Nucleus accumbens (tissue), 56 donors: ENCODE measurements at regions not wholly inside any gene's neighbourhood (a gene's known extent, or its start where the extent isn't known, plus 50 kb on each side); places are given as distances from the start of the nearest gene placed in this dataset.

Experiments used
- DNase-seq, 56 donors: peaks; one replicate each; lab custom pipeline; 2025; lab: John Stamatoyannopoulos, UW

DNA sequence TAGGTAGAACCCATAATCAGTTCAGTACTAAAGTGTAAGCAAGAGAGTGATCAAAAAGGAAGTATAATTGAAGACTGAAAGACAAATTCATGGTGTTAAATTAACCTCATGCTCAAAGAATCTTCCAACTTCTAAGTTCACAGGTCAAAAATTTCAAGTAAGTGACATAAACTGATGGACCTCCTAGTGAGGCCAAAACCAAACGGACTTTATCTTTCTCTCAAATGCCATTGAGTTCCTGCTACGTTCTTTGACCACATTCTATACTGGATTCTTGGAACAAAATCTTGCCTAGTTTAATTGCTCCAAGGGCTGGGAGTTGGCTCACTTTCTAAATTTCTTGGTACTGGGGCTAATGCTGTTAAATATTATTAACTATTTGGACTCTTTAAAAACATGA lies 794.9 kb downstream of the TLE4 start:
- no peak for DNase-seq

DNA sequence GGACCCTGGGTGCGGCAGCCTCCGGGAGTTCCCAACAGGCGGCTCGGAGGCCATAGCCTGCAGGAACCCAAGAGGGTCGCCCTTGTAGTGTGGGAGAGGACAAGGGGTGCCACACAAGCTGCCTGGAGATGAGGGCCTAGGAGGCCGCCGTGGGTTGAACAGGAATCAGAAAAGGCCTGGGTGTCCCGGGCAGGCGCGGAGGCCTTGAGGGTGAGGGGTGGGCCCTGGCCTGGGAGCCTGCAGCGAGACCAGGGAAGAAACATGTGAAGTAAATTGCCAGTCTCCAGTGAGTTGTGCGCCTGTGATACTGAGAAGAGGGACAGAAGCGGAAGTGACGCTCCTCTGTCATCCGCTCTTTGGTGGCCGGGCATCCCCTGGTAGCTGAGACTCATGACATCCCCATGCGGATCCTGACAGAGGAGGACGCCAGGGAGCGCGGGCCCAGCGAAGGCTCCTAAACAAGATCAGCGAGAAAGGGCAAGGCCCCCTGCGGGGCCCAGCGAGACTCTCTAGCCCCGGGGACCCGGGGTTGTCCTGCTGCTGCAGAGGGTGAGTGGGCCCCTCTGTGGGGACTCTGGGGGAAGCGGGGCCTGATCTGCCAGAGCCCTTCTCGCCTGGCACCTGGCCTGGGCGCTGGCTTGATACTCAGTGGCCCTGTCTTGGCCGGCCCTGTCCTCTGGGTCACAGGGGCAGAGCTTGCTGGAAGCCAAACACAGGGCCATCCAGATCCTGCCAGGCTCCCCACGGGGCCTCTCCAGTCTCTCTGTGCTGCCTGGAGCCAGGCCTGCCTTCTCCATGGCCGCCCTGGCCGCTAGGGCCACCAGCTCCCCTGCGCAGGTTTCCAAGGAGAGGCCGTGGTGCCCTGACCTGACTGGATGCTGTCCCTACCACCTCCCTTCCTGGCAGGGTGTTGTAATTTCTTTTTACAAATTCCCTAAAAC lies 788.4 kb downstream of the TLE4 start:
- no peak for DNase-seq

DNA sequence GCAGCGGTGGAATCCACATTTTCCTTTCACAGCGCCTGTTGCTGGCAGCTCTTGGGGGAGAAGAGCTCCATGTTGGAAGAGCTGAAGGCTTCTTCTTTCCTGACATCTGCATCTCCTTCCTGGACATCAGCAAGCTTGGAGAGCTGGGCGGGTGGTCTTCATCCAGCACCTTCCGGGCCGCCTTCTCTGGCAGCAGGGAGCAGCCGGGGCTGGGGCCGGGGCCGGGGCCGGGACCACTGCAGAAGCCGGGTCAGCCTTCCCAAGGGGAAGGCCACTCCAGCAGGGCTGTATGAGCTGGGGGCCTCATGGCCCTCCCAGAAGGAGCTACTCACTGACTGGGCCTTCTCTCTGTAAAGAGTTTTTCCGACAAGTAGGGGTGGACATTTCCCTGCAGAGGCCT lies 787.5 kb downstream of the TLE4 start:
- no peak for DNase-seq

DNA sequence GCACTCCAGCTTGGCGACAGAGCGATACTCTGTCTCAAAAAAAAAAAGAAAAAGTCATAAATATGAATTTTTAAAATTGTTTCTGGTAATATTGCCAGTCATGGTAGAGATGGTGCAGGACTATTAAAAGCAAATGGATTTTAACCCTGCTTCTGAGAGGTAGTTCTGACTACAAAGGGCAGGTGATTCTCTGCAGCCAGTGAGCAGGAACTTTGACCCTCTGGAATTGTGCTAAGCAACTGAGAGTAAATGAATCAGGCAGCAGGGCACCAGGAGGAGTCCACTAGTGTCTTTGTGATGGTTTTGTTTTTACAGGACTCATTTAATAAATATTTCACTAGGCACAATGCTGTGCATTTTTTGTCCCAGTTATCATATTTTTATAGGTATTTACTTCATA lies 781.2 kb downstream of the TLE4 start:
- no peak for DNase-seq

DNA sequence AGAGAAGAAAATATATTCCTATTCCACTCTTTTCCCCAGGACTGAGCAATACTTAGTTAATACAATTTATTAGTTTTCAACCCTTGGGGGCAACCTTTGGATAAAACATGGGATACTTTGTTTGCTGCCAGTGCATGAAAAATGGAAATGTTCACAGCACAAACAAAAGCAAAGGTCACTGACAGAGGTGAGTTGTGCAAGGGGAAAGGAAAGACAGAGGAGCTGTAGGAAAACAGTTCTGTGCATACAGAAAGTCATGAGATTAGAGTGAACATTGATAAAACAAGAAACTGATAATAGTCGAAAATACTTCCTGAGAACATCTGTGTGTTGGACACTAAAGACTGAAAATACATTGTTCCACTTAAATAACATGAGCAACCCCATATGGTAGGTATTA lies 779.8 kb downstream of the TLE4 start:
- DNase-seq = no peak

DNA sequence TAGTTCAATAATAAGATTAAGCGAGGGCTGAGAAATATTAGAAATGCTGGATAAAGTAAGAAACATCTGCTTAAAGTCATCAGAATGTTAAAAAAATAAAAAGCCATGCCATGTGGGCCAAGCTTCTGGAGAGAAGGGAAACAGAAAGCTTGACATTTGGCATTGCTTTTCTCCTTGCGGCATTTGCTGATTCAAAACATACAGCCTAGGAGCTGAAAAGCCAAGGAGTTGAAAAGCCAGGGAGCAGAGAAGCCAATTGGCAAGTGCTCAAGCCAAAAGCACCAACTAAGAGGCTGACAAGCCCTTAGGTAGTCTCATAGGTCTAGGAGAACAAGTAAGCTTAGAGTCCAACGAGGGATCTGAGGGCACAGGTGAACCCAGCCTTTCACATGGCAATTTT lies 754.3 kb downstream of the TLE4 start:
- DNase-seq = no peak

DNA sequence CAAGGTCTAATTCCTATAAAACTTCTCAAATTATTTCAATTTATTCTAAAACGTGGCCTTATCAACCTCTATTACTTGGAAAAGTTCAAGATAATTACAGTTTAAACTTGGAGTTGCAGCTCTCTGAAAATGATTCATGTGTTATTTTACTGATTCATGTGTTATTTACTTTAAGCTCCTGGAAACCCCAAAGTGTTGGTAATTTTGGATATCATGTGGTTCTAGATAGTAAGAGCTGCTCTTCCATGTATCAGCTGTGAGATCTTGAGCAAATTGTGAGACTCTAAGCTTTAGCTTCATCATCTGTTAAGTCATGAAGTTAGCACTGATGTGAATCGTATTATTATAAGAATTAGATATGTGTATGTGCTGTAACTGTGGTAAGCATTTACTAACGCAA lies 749.2 kb downstream of the TLE4 start:
- no peak for DNase-seq

DNA sequence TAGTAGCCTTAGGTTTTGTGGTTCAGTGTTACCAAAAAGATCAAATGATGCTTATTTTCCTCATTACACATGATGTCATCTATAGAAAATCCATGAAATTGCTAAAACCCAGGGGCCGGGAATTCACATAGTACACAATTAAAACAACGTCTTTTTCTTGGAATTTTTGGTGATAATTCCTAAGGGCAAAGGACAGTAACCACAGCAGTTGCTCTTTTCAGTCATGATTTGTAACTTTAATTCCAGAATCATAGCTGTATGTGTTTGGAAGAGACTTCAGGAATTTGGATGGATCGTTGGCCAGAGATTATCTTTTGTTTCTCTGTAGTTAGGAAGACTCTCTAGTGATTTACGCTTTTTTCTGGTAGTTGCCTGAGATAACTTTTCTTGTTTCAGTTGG lies 748.7 kb downstream of the TLE4 start:
- no peak for DNase-seq

DNA sequence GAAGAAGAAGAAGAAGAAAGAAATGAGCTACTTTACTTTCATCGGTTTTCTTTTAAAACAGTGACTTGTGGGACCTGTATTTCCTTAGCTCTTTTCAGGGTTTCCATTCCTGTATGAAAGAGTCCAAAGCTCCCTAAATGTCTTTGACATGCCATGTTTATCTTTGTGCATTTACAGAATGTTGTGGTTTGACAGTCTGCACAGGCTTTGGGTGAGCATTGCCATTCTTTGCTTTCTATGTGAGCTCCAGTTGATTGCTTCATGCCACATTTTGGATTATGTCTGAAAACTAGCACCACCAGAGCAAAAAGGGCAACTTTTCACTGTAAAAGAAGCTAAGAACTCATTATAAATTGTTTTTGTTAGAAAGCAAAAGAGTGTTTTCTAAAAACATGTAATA lies 733.4 kb downstream of the TLE4 start:
- DNase-seq = no peak

DNA sequence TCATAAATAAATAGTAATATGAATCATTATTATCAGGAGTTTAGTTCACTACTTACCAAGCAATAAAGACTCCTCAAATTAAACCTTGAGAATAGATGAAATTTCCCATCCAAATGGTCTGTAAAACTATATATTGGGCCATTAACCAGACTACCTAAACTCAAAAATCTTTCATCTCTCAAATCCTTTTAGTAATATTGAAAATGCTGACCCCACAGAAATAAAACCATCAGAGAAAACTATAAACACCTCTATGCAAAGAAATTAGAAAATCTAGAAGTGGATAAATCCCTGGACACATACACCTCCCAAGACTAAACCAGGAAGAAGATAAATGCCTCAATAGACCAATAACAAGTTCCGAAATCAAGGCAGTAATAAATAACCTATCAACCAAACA lies 723.2 kb downstream of the TLE4 start:
- DNase-seq = no peak

DNA sequence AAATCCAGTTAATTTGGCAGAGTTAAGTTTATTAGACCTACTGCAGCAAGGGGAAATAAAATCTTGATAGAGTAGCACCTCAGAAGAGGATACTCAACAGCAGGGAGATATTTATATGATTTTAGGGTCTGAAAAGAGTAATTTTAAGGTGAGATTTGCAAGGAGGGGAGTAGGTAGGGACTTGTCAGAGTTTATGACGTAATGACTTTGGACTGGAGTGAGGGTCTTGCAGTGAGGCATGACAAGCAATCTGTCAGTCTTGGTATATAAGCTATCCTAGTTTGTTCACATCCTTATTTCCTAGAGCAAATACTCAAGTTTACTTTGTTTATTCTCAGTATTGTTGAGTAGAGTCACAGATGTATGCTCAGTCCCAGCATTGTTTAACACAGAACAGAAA lies 722.6 kb downstream of the TLE4 start:
- no peak for DNase-seq

DNA sequence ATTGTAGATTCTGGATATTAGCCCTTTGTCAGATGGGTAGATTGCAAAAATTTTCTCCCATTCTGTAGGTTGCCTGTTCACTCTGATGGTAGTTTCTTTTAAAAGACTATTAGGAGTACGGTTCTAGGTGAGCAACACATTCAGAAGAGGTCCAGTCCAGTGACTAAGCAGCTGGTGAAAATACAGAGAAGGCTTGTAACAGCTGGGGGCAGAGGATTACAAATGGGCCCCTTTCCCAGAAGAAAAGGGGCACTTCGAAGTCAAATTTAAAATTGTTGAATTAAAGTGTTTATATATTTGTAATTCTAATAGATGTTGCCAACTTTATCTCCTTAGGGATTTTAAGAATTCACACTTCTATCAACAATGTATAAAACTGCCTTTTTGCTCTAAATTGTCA lies 720.5 kb downstream of the TLE4 start:
- no peak for DNase-seq

DNA sequence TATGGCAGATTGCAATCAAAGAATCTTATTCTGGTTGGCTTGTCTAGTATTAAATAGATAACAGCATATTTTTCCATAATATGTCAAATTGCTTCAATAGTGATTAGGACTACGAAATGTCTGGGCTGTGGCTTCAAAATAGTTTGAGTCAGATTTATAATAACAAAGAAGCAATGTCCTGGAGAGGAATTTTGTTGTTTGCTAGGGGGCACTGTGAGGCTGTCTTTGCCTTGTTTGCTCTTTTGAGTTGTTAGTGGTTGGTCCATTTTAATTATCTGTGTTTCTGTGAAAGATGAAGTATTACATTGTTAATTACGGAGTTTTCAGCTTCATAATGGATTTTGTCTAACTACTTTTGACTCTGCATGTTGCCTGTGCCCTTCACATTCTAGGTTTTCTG lies 713.6 kb downstream of the TLE4 start:
- no peak for DNase-seq

DNA sequence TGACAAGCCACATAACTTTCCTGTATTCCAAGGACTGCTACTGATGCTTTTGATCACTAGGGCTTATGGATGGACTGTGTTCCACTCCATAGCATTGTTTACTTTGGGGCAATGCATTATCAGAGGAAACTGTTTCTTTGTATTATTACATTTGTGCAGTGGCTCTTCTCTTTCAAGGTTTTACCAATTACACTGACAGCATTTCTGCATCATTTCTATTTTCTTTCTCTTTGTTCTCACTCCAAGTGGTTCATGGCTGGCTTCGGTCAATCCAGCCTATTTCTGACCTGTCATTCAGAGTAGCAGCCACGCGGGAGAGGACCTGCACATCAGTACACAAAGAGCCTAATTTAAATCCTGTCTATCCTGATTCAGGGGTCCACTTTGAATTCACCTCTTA lies 711.0 kb downstream of the TLE4 start:
- DNase-seq = no peak

DNA sequence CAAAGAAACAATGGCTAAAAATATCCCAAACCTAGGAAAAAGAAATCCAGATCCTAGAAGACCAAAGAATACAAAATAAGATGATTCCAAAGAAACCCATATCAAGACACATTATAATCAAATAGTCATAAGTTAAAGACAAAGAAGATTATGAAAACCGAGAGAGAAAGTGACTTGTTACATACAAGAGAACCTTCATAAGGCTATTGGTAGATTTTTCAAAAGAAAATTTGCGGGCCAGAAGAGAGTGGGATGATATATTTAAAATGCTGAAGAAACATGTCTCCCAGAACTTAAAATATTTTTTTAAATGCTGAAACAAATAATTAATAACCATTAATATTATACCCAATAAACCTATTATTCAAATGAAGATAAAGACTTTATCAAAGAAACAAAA lies 687.3 kb downstream of the TLE4 start:
- no peak for DNase-seq

DNA sequence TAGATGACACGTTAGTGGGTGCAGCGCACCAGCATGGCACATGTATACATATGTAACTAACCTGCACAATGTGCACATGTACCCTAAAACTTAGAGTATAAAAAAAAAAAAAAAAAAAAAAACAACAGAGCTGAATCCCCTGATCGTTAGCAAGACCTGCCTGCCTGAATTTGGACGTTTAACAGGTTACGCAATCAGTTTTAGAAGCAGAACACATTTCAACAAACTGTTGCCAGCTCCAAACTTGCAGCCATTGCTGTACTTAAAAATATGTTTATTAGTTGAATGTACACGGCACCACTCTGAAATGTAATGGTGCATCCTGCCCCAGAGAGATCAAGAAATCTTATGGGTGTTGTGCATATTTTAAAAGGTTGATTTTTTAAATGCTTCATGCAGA lies 680.0 kb downstream of the TLE4 start:
- no peak for DNase-seq

DNA sequence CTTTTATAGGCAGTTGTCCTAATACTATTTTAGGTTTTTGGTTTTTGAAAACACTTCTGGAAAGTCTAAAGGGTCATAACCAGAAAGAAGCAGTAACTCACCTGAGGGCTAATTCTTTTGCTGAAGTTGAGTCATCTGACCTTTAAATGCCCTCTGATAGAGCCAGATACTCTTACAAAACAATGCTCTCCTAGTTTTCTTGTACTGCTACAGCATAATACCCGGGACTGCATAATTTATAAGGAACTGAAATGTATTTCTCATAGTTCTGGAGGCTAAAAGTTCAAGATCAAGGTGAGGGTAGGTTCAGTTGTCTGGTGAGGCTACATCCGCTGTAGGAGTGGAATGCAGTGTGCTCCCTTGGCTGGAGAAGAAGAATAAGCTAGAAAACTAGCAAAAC lies 670.3 kb downstream of the TLE4 start:
- no peak for DNase-seq

DNA sequence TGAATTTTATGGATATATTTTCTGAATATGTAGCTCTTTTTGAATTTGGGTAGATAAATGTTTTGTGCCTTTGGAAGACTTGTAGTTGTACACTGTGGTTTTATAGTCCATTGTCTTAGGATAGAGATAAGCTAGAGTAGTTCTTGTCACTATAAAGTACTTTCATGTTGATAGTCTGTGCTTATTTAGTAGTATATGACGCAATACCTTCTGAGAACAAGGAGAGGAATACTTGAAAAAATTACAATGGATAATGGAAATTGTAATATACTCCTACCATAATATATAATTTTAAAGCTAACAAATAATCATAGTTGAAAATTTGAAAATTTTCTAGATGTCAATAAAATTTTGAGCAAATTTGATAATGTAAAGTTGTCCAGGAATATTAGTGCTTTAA lies 664.0 kb downstream of the TLE4 start:
- no peak for DNase-seq

DNA sequence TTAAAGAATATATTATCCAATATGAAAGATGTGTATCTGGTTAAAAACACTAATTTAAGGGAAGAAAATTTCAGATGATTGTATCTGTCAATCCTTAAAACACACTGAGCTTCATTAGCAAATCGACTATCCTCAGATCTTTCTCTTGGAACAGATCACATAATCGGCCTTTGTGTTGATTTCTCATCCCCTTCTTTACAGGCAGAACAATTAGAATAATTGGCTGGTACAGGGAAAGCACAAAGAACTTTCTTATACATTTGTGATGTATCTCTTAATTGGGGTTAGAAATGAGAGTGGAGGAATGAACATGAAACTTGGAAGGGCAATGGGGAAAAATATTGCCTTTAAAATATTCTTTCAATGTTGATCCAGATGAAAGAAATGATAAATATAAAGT lies 662.1 kb downstream of the TLE4 start:
- no peak for DNase-seq

DNA sequence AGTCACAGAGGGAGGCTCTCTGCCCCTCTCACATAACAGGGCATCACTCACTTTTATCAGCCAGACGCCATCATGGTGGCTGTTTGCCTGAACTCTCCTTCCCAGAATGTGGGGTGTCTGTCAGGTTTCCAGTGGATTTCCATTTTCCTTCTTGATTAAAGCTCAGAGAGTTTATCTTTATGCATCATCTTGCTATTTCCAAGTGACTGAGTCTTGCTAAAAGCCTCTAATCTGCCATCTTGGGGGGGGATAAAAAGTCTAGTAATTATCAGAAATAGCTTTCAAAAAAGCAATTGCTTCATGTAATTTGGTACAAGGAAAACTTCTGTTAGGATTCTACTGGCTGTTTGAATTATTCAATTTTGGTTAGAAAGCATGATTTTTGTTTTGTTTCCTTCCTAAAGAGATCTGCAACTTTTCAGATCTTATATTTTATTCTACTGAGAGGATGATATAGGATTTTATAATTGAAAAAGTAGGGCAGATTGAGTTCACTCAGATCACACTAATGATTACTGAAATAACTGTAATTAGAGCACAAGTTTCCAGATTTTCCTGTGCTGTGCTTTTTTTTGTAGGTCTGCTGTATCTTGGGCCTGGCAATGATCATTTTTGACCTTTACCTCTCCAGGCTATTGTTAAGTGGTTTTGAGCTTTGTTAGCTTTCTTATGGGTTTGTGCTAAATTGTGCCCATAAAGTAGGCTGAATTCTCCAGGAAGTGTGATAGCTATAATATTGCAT lies 661.5 kb downstream of the TLE4 start:
- no peak for DNase-seq

DNA sequence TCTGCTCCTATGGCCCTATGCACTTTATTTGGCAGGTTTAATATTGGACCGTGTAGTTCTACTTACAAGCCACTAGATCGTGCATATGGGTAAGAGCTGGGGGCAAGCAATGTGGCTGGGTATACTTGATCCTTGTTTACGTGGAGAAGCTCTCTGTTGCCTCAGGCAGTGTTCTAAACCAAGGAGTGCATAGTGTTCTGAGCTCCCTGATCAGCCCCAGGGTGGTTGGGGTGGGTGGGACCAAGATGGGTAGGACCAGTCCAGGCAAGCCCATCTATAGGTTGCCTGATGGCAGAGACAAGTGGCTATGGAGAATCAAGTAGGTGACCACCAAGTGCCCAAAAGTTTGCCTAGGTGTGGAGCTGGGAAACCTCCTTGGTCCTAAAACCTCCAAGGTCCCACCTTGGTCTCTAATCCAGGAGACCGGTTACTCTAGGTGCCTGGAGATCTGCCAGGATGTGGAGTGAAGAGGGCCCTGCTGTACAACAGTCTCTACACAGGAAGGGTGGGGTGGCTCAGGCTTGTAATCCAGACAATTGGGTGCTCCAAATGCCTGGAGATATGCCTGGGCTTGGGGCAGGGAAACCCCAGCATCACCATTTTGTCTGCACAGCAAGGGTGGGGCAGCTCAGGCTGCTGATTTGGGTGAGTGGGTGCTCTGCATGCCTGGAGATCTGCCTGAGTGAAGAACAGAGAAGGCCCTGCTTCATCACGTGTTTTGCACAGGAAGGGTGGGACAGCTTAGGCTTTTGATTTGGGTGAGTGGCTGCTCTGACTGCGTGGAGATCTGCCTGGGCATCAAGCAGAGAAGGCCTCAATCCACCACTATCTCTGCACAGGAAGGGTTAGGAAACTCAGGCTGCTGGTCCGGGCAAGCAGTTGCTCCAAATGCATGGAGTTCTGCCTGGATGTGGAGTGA lies 659.8 kb downstream of the TLE4 start:
- no peak for DNase-seq
